Hepatic stellate cell (primary cell): ENCODE measurements at regions not wholly inside any gene's neighbourhood (a gene's known extent, or its start where the extent isn't known, plus 50 kb on each side); places are given as distances from the start of the nearest gene placed in this dataset.
A peak's percentile ranks its signal among the peaks of the same experiment; 100 is the strongest.
"Not testable (repeated sequence)": the region's sequence is repeated elsewhere in the genome, so short reads cannot be mapped to it uniquely, and the experiment has no call there.

ENCODE experiments used
- DNase-seq: peaks from one replicate; pipeline ENCODE4 v3.0.0; 2011; ENCODE audit warnings: low spot score

GRCh38 chr18:60894254-60894945 is 438.8 kb upstream of the CDH20 start:
- no peak for DNase-seq

- DNase-seq: no peak
These were observed 438.0 kb upstream of the CDH20 start for GRCh38 chr18:60895181-60895580.

GRCh38 chr18:60898111-60898510 is 435.1 kb upstream of the CDH20 start:
- no peak for DNase-seq

GRCh38 chr18:60905699-60906098 is 427.5 kb upstream of the CDH20 start:
- DNase-seq: no peak

- no peak for DNase-seq
These were observed 422.7 kb upstream of the CDH20 start for GRCh38 chr18:60910534-60910933.

- no peak for DNase-seq
These were observed 421.7 kb upstream of the CDH20 start for GRCh38 chr18:60911504-60911903.

- DNase-seq: no peak
These were observed 418.1 kb upstream of the CDH20 start for GRCh38 chr18:60915160-60915559.

- not testable (repeated sequence) for DNase-seq
These were observed 414.4 kb upstream of the CDH20 start for GRCh38 chr18:60918862-60919261.

GRCh38 chr18:60925892-60926291 is 407.3 kb upstream of the CDH20 start:
- no peak for DNase-seq

GRCh38 chr18:60929966-60930365 is 403.3 kb upstream of the CDH20 start:
- no peak for DNase-seq

GRCh38 chr18:60935041-60935910 is 398.0 kb upstream of the CDH20 start:
- peak; percentile 4 for DNase-seq

GRCh38 chr18:60936101-60936500 is 397.1 kb upstream of the CDH20 start:
- DNase-seq: no peak

- DNase-seq: no peak
These were observed 389.9 kb upstream of the CDH20 start for GRCh38 chr18:60943297-60943696.

- no peak for DNase-seq
These were observed 382.6 kb upstream of the CDH20 start for GRCh38 chr18:60950634-60951033.

- no peak for DNase-seq
These were observed 382.1 kb upstream of the CDH20 start for GRCh38 chr18:60951091-60951490.

- DNase-seq: no peak
These were observed 370.6 kb upstream of the CDH20 start for GRCh38 chr18:60962625-60963024.

GRCh38 chr18:60965856-60966255 is 367.4 kb upstream of the CDH20 start:
- no peak for DNase-seq

GRCh38 chr18:60966876-60967275 is 366.4 kb upstream of the CDH20 start:
- DNase-seq: no peak

- no peak for DNase-seq
These were observed 357.8 kb upstream of the CDH20 start for GRCh38 chr18:60975420-60975819.

GRCh38 chr18:60976976-60977375 is 356.3 kb upstream of the CDH20 start:
- DNase-seq: no peak

- DNase-seq: peak; percentile 37
These were observed 354.9 kb upstream of the CDH20 start for GRCh38 chr18:60978338-60978737.

GRCh38 chr18:60980422-60981005 is 352.7 kb upstream of the CDH20 start:
- no peak for DNase-seq

- no peak for DNase-seq
These were observed 351.4 kb upstream of the CDH20 start for GRCh38 chr18:60981682-60982328.
